ENCODE measurements at regions not wholly inside any gene's neighbourhood (a gene's known extent, or its start where the extent isn't known, plus 50 kb on each side); places are given as distances from the start of the nearest gene placed in this dataset.
A peak's percentile ranks its signal among the peaks of the same experiment; 100 is the strongest.

DNA sequence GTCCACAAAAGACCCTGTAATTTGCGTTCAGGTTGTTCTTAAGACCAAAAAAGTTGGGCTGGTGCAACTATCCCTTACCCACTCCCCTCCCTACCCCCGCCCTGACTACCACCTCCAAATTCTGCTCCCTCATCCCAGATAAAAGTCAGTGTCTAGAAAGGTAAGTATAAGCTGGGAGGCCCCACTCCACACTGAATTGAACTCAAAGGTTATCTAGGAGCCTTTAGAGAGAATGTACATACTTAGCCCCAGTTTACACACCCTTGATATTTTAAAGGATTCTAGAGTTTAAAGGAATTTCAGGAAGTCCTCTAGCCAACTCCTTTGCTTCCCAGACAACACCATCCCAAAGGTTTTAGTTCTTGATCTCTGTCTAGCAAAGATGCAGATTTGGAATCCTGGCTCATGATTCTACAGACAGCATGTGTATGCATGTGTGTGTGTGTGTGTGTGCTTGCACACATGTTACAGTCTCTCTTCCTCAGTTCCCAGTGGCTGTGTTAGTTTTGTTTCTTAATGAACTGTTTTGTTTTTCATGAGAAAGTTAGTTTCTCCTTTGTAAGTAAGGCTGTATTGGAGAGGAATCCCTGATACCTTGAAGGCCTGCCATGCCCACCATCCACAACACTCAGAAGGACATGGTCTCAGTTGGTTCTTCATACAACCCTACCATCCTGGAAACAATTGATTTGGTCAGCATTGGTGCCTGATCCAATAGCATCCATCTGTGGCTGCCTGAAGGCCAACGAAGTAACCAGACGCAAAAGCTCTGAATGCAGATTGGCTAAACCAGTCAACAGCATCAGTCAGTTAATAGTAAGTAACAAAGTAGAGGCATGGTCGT, 281.3 kb downstream of the SOX9 start:
- no peak overlapping the region for H3K4me3 ChIP-seq
- no peak overlapping the region for H3K27ac ChIP-seq
- no peak overlapping the region for H3K9ac ChIP-seq (ENCODE audit: insufficient read length)
- DNase-seq (ENCODE audit: low read depth, low spot score), result no peak
- no peaks in the 10 kb centered on the region for H3K36me3 ChIP-seq (ENCODE audit: insufficient read depth, low read length)
- no peaks in the 10 kb centered on the region for H3K9me3 ChIP-seq (ENCODE audit: low read depth, low read length)
- TF ChIP-seq FOXP2 (optimal IDR thresholded peaks at IDR 0.05; ENCODE audit: control extremely low read depth, extremely low read length, insufficient read depth) (no peak), EZH2 (IDR thresholded peaks at IDR 0.05) (no peak), POLR2AphosphoS5 (IDR thresholded peaks at IDR 0.05; ENCODE audit: borderline replicate concordance, low read depth, low read length) (no peak)

DNA sequence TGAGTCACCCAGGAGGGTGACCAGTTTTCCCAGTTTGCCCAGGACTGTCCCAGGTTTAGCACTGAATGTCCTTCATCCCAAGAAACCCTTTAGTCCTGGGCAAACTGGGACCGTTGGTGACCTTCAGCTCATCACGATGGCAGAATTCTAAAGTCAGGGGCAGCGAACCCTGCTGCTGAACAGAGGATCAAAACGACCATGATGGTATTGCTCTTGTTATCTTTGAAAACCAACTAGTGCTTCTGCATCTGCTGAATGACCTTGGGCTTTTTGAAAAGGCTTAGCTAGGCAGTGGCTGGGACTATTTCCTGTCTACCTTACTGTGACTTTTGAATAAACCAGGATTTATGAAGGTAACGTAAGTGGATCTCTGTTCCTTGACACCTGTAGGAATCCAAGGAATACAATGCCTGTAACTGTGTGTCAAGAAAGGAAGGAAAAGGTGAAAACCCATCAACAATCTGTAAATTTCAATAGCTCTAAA, 281.9 kb downstream of the SOX9 start:
- TF ChIP-seq EZH2 (IDR thresholded peaks at IDR 0.05), result no peak
- TF ChIP-seq POLR2AphosphoS5 (IDR thresholded peaks at IDR 0.05; ENCODE audit: borderline replicate concordance, low read depth, low read length), result no peak
- TF ChIP-seq FOXP2 (optimal IDR thresholded peaks at IDR 0.05; ENCODE audit: control extremely low read depth, extremely low read length, insufficient read depth), result no peak
- H3K9ac ChIP-seq (ENCODE audit: insufficient read length), result no peak overlapping the region

DNA sequence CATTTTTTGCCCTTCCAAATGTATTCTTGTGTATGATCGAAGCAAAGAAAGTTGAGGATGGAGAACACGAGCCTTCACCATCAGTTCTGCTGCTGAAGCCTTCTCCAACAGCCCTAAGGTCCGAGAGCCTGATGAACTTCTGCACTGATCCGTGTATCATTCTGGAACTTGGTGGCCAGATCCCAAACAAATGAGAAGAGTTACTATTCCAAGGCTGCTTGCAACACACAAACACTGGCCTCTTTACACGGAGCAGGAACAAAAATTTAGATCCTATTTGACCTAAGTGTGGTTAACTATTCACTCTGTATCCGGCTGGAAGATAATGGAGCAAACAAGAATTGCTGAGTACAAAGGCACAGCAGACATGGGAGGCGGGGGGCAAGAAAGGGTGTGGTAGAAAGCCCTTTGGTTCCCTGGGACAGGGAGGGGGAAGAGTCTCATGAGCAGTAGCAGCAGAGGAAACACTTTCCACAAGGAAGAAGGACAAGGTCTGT, 282.9 kb downstream of the SOX9 start:
- Histone ChIP-seq H3K4me3 (no peak overlapping the region), H3K36me3 (ENCODE audit: insufficient read depth, low read length) (no peaks in the 10 kb centered on the region), H3K27ac (no peak overlapping the region), H3K9ac (ENCODE audit: insufficient read length) (no peak overlapping the region), H3K9me3 (ENCODE audit: low read depth, low read length) (no peaks in the 10 kb centered on the region)
- no peak for DNase-seq (ENCODE audit: low read depth, low spot score)
- TF ChIP-seq FOXP2 (optimal IDR thresholded peaks at IDR 0.05; ENCODE audit: control extremely low read depth, extremely low read length, insufficient read depth) (no peak), EZH2 (IDR thresholded peaks at IDR 0.05) (no peak), POLR2AphosphoS5 (IDR thresholded peaks at IDR 0.05; ENCODE audit: borderline replicate concordance, low read depth, low read length) (no peak)

More for the DNA sequence above, 281.9 kb downstream of the SOX9 start:
- Histone ChIP-seq H3K36me3 (ENCODE audit: insufficient read depth, low read length) (no peaks in the 10 kb centered on the region), H3K9me3 (ENCODE audit: low read depth, low read length) (no peaks in the 10 kb centered on the region), H3K27ac (no peak overlapping the region), H3K4me3 (no peak overlapping the region)
- no peak for DNase-seq (ENCODE audit: low read depth, low spot score)

DNA sequence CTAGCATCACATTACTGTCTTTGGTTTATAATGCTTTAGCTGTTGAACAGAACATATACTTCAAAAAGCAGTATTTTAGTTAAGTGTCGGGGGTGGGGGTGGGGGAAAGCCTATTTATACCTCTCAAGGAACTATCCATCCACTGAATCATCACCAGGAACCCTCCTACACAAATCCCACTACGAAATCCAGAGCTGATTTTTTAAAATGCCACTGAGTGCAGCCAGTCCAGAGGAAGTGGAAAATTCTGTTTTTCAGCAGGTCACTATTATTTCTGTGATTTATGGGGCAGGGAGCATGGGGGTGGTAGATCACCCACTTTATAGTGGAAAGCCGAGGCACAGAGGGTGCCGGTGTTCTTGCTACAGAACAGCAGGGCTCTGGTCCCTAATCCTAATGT, 284.1 kb downstream of the SOX9 start:
- no peak overlapping the region for H3K27ac ChIP-seq
- no peak overlapping the region for H3K4me3 ChIP-seq
- DNase-seq (ENCODE audit: low read depth, low spot score), result no peak
- TF ChIP-seq EZH2 (IDR thresholded peaks at IDR 0.05) (no peak), POLR2AphosphoS5 (IDR thresholded peaks at IDR 0.05; ENCODE audit: borderline replicate concordance, low read depth, low read length) (no peak), FOXP2 (optimal IDR thresholded peaks at IDR 0.05; ENCODE audit: control extremely low read depth, extremely low read length, insufficient read depth) (no peak)
- no peaks in the 10 kb centered on the region for H3K36me3 ChIP-seq (ENCODE audit: insufficient read depth, low read length)
- no peak overlapping the region for H3K9ac ChIP-seq (ENCODE audit: insufficient read length)
- no peaks in the 10 kb centered on the region for H3K9me3 ChIP-seq (ENCODE audit: low read depth, low read length)

DNA sequence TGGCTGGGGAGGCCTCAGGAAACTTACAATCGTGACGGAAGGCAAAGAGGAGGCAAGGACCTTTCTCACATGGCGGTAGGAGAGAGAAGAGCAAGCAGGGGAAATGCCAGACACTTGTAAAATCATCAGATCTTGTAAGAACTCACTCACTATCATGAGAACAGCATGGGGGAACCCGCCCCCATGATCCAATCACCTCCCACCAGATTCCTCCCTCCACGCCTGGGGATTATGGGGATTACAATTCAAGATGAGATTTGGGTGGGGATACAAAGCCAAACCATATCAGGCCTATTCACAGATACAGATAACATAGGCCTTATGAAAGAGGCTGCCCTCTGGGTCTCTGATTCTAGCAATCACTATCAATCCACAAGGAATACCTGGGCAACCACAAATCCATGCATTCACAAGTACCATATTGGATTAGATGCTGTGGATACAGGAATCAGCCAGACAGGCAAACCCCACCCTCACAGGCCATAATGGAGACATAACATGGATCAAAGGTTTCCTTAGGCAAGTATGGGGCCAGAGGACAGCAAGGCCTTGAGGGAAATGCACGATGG, 284.9 kb downstream of the SOX9 start:
- DNase-seq (ENCODE audit: low read depth, low spot score), result no peak
- Histone ChIP-seq H3K27ac (no peak overlapping the region), H3K36me3 (ENCODE audit: insufficient read depth, low read length) (no peaks in the 10 kb centered on the region), H3K4me3 (no peak overlapping the region), H3K9me3 (ENCODE audit: low read depth, low read length) (no peaks in the 10 kb centered on the region), H3K9ac (ENCODE audit: insufficient read length) (no peak overlapping the region)
- TF ChIP-seq EZH2 (IDR thresholded peaks at IDR 0.05) (no peak), POLR2AphosphoS5 (IDR thresholded peaks at IDR 0.05; ENCODE audit: borderline replicate concordance, low read depth, low read length) (no peak), FOXP2 (optimal IDR thresholded peaks at IDR 0.05; ENCODE audit: control extremely low read depth, extremely low read length, insufficient read depth) (no peak)

DNA sequence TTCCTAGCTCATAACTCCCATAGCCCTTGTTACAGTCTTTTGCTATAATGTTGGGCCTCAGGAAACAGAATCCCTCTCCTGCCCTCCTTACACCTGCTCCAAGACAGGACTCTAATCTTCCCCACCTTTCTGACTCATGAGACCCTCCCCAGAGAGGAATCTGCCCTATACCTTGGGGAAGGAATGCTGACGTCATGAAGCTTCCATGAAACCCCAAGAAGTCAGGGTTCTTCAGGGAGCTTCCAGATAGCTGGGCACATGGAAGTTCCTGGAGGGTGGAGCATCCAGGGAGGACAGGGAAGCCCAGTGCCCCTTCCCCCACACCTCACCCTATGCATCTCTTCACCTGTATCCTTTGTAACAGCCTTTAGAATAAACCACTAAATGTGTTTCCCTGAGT, 285.7 kb downstream of the SOX9 start:
- Histone ChIP-seq H3K27ac (no peak overlapping the region), H3K4me3 (no peak overlapping the region), H3K9me3 (ENCODE audit: low read depth, low read length) (no peaks in the 10 kb centered on the region), H3K36me3 (ENCODE audit: insufficient read depth, low read length) (no peaks in the 10 kb centered on the region), H3K9ac (ENCODE audit: insufficient read length) (no peak overlapping the region)
- DNase-seq (ENCODE audit: low read depth, low spot score), result no peak
- no peak for TF ChIP-seq POLR2AphosphoS5 (IDR thresholded peaks at IDR 0.05; ENCODE audit: borderline replicate concordance, low read depth, low read length)
- TF ChIP-seq FOXP2 (optimal IDR thresholded peaks at IDR 0.05; ENCODE audit: control extremely low read depth, extremely low read length, insufficient read depth), result no peak
- TF ChIP-seq EZH2 (IDR thresholded peaks at IDR 0.05), result no peak

DNA sequence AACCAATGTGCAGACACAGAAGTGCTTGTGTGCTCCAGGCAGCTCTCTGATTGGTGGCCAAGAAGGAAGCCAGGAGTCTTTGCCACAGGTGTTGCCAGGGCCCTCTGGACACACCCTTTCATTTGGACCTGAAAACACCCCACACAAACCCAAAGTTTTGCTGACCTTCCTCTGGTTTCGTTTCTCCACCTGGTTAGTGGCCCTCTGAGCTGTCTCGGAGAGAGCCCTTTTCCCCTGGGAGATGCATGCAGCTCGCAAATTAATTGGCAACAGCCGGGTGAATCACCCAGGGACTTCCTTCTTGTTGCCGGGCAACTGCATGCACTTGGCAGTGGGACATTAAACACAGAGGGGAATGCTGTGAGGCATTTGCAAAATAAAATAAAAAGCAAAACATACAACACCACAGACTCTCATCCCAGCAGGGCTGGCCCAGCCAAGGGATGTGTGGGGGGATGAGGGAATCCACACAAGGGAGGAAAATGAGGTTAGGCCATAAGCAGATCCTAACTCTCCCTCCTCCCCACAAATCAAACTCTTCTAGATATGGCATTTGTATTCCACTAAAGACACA, 286.6 kb downstream of the SOX9 start:
- Histone ChIP-seq H3K9me3 (ENCODE audit: low read depth, low read length) (no peaks in the 10 kb centered on the region), H3K9ac (ENCODE audit: insufficient read length) (no peak overlapping the region), H3K4me3 (peak overlapping the region; percentile 23), H3K36me3 (ENCODE audit: insufficient read depth, low read length) (no peaks in the 10 kb centered on the region), H3K27ac (no peak overlapping the region)
- peak; percentile 14 for DNase-seq (ENCODE audit: low read depth, low spot score)
- TF ChIP-seq FOXP2 (optimal IDR thresholded peaks at IDR 0.05; ENCODE audit: control extremely low read depth, extremely low read length, insufficient read depth) (peak; percentile 66), EZH2 (IDR thresholded peaks at IDR 0.05) (no peak)

DNA sequence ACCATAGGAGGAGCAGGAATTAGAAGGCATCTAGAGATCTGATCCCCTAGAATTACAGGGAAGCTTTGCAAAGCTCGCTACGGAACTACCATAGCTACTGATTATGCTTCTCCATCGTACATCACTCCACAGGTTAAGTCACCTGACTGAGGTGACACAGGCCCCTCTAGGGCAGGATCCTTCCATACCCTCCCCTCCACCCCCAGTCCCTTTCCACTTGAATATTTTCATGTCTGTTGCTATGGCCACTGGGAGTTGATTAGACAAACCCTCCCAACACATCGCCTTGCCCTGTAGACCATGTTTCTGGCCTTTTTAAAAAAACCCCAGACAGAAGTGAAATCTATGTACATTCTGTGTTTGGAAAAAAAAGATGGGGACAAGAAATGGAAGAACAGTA, 287.1 kb downstream of the SOX9 start:
- no peaks in the 10 kb centered on the region for H3K9me3 ChIP-seq (ENCODE audit: low read depth, low read length)
- TF ChIP-seq POLR2AphosphoS5 (IDR thresholded peaks at IDR 0.05; ENCODE audit: borderline replicate concordance, low read depth, low read length), result no peak
- no peak for TF ChIP-seq FOXP2 (optimal IDR thresholded peaks at IDR 0.05; ENCODE audit: control extremely low read depth, extremely low read length, insufficient read depth)
- no peak for TF ChIP-seq EZH2 (IDR thresholded peaks at IDR 0.05)
- no peak overlapping the region for H3K4me3 ChIP-seq
- DNase-seq (ENCODE audit: low read depth, low spot score), result no peak
- H3K36me3 ChIP-seq (ENCODE audit: insufficient read depth, low read length), result no peaks in the 10 kb centered on the region
- no peak overlapping the region for H3K9ac ChIP-seq (ENCODE audit: insufficient read length)
- no peak overlapping the region for H3K27ac ChIP-seq

All from SK-N-MC (cell line).